Lung (tissue), 11 donors: ENCODE measurements at regions not wholly inside any gene's neighbourhood (a gene's known extent, or its start where the extent isn't known, plus 50 kb on each side); places are given as distances from the start of the nearest gene placed in this dataset.

Source experiments
- ATAC-seq: fragments of 200-7000 bp; cut with Tn5 transposase; one replicate; pipeline ENCODE4 v1.9.1; 2020; ENCODE audit warnings: moderate number of reproducible peaks; ENCODE audit not compliant: insufficient read depth, low FRiP score
- DNase-seq, 3 donors: peaks; one replicate each; pipeline ENCODE4 v3.0.0-alpha.2; 2013 to 2017
- H3K27ac ChIP-seq, 2 donors: one replicate each; pipeline ENCODE4 v1.5.1; 2013; ENCODE audit warnings: mild to moderate bottlenecking in 2 of 2, moderate library complexity in 2 of 2, control low read depth in 1 of 2, inconsistent platforms in 1 of 2, low read depth in 1 of 2, low read length in 1 of 2
- H3K27me3 ChIP-seq, 3 donors: one replicate each; pipeline ENCODE4 v1.5.1; 2013; ENCODE audit warnings: low read length in 2 of 3; ENCODE audit not compliant: control insufficient read depth in 3 of 3, insufficient read depth in 3 of 3
- H3K36me3 ChIP-seq, 4 donors: one replicate each; pipeline ENCODE4 v1.5.1; 2013; ENCODE audit warnings: low read length in 4 of 4, mild to moderate bottlenecking in 1 of 4, moderate library complexity in 1 of 4; ENCODE audit not compliant: control insufficient read depth in 4 of 4, insufficient read depth in 4 of 4
- H3K4me1 ChIP-seq, 5 donors: one replicate each; pipeline ENCODE4 v1.5.1; 2013; ENCODE audit warnings: low read length in 5 of 5, mild to moderate bottlenecking in 2 of 5, moderate library complexity in 1 of 5; ENCODE audit not compliant: control insufficient read depth in 5 of 5, insufficient read depth in 5 of 5
- H3K4me3 ChIP-seq: one replicate; pipeline ENCODE4 v1.5.1; 2013; ENCODE audit warnings: mild to moderate bottlenecking, control low read depth, moderate library complexity
- H3K9ac ChIP-seq, 2 donors: one replicate each; pipeline ENCODE4 v1.5.1; 2013; ENCODE audit warnings: low read length in 2 of 2, control low read depth in 1 of 2; ENCODE audit not compliant: insufficient read depth in 1 of 2
- H3K9me3 ChIP-seq, 4 donors: one replicate each; pipeline ENCODE4 v1.5.1; 2013; ENCODE audit warnings: low read length in 3 of 4, mild to moderate bottlenecking in 1 of 4, moderate library complexity in 1 of 4; ENCODE audit not compliant: control insufficient read depth in 4 of 4, insufficient read depth in 3 of 4
- CTCF ChIP-seq: IDR thresholded peaks from 2 replicates; pipeline ENCODE4 v1.5.1; 2012; ENCODE audit warnings: mild to moderate bottlenecking; ENCODE audit errors: control extremely low read depth, extremely low read depth
- WGBS, 2 donors: extraction: QIAGEN DNeasy Blood & Tissue Kit; methylation state at CpG; one replicate each; pipeline ENCODE4 v1.1.7; 2013; 5-methylcytosine and 5-hydroxymethylcytosine counted together
- donor health status: control.
- donor health status: control.
- donor health status: Bipolar disorder and iron deficiency.
- donor health status: healthy.
- donor health status: DM: yes; HTN: yes; CAD: no.

- H3K36me3 ChIP-seq = no peaks in the 10 kb centered on the region
- H3K27ac ChIP-seq = peak overlapping the region in 1 of 2 donors; percentile 63
- no peaks in the 10 kb centered on the region for H3K9me3 ChIP-seq
- H3K27me3 ChIP-seq = peaks cover 0 to 5% (median 0%) of the 10 kb centered on the region in 3 donors
- no peak overlapping the region for H3K9ac ChIP-seq
- peak; percentile 13 to 58 (median 23) for DNase-seq
- no peak for TF ChIP-seq CTCF
- WGBS, 2 donors = 60 to 72% methylated on average over 7 of the region's 7 CpGs
- H3K4me1 ChIP-seq = peaks cover 0 to 6% (median 3%) of the 10 kb centered on the region in 5 donors
- no peak overlapping the region for H3K4me3 ChIP-seq
- ATAC-seq = no peak
These were observed 183.5 kb downstream of the NUAK1 start for GRCh38 chr12:105954951-105955931.

- 77 to 83% methylated on average over 2 of the region's 2 CpGs for WGBS, 2 donors
- H3K36me3 ChIP-seq = no peaks in the 10 kb centered on the region
- no peak overlapping the region for H3K27ac ChIP-seq
- peaks cover 0 to 8% (median 5%) of the 10 kb centered on the region in 5 donors for H3K4me1 ChIP-seq
- H3K27me3 ChIP-seq = peaks cover 0 to 5% (median 0%) of the 10 kb centered on the region in 3 donors
- ATAC-seq (no peak), DNase-seq (no peak)
- no peak overlapping the region for H3K4me3 ChIP-seq
- TF ChIP-seq CTCF = no peak
- H3K9ac ChIP-seq = no peak overlapping the region
- H3K9me3 ChIP-seq = no peaks in the 10 kb centered on the region
These were observed 182.8 kb downstream of the NUAK1 start for GRCh38 chr12:105955976-105956375.

GRCh38 chr12:105956662-105957457, 181.9 kb downstream of the NUAK1 start:
- Histone ChIP-seq H3K36me3 (no peaks in the 10 kb centered on the region), H3K27me3 (peaks cover 0 to 5% (median 0%) of the 10 kb centered on the region in 3 donors), H3K9me3 (no peaks in the 10 kb centered on the region), H3K4me3 (no peak overlapping the region), H3K27ac (peak overlapping the region in 1 of 2 donors; percentile 65), H3K4me1 (peaks cover 0 to 8% (median 6%) of the 10 kb centered on the region in 5 donors), H3K9ac (no peak overlapping the region)
- DNase-seq (no peak), ATAC-seq (no peak)
- WGBS, 2 donors = 82% methylated on average over 2 of the region's 2 CpGs
- TF ChIP-seq CTCF = no peak
